ENCODE measurements at regions not wholly inside any gene's neighbourhood (a gene's known extent, or its start where the extent isn't known, plus 50 kb on each side); places are given as distances from the start of the nearest gene placed in this dataset.

DNA sequence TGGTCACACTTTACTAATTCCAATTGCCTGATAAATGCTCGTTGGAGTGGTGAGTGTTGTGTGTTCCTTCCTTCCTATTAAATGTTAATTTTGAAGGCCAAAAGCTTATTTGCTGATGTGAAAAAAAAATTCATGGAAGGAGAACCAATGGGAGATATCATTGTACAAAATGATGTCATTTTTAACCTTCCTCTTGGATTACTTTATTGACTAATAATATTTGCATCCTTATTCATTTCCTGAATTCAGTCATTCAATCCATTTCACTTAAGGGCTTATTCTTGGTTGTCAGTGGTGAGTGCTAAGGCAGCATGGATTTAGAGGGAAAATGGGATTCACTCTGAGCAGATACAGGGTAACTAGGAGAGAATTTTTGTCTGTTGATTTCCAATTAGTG, 216.0 kb upstream of the HTR2A start:
- DNase-seq (ENCODE audit: low read depth): no peak
- no peak overlapping the region for H3K4me3 ChIP-seq (ENCODE audit: low read length)
- TF ChIP-seq, protein P1, sequence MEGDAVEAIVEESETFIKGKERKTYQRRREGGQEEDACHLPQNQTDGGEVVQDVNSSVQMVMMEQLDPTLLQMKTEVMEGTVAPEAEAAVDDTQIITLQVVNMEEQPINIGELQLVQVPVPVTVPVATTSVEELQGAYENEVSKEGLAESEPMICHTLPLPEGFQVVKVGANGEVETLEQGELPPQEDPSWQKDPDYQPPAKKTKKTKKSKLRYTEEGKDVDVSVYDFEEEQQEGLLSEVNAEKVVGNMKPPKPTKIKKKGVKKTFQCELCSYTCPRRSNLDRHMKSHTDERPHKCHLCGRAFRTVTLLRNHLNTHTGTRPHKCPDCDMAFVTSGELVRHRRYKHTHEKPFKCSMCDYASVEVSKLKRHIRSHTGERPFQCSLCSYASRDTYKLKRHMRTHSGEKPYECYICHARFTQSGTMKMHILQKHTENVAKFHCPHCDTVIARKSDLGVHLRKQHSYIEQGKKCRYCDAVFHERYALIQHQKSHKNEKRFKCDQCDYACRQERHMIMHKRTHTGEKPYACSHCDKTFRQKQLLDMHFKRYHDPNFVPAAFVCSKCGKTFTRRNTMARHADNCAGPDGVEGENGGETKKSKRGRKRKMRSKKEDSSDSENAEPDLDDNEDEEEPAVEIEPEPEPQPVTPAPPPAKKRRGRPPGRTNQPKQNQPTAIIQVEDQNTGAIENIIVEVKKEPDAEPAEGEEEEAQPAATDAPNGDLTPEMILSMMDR (conservative IDR thresholded peaks at IDR 0.05; ENCODE audit: low read depth, low read length): no peak

- TF ChIP-seq, protein P1 (conservative IDR thresholded peaks at IDR 0.05; ENCODE audit: low read depth, low read length): no peak
- no peak for DNase-seq (ENCODE audit: low read depth)
Measured at GRCh38 chr13:47112205-47112902, 215.5 kb upstream of the HTR2A start.

DNA sequence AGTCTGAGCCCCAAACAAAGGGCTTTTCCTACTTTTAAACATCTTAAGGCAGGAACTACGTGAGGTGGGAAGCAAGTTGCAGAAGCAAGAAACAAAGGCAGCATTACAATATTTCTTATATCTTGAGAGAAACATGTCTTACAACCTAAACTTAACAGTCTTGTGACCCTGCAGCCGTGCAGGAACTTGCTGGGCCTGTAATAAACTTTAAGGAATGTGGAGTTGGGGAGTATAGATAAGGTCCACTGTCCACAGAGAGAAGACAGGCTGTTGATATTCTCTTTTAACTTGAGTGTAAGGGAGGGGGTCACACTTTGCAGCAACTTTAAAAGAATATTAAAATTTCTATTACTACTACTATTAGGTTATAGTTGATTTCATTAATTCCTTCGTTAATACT, 214.6 kb upstream of the HTR2A start:
- H3K4me3 ChIP-seq (ENCODE audit: low read length): no peak overlapping the region
- DNase-seq (ENCODE audit: low read depth): no peak

More at GRCh38 chr13:47112205-47112902, 215.5 kb upstream of the HTR2A start:
- no peak overlapping the region for H3K4me3 ChIP-seq (ENCODE audit: low read length)

DNA sequence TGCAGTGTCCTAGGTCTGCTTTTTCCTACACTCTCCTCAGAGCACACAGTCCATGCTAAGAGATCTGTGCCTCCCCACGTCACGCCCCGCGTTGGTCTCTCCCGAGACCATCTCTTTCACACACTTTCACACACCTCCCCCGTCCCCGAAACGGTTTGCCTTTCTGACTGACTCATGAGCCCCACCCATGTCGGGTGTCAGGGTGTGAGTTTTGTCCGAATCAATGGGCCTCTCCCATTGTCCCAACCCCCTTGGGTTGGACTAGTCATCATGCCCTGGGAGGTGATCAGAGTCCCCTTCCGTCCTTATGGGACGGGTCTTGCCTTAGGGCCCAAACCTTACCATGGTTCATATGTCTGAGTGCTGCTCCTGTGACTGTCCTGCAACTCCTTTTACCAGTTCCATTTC, 214.0 kb upstream of the HTR2A start:
- DNase-seq (ENCODE audit: low read depth): no peak
- no peak overlapping the region for H3K4me3 ChIP-seq (ENCODE audit: low read length)
- TF ChIP-seq, protein P1 (conservative IDR thresholded peaks at IDR 0.05; ENCODE audit: low read depth, low read length): no peak

More for the DNA sequence above, 214.6 kb upstream of the HTR2A start:
- TF ChIP-seq, protein P1 (conservative IDR thresholded peaks at IDR 0.05; ENCODE audit: low read depth, low read length): no peak

- TF ChIP-seq, protein P1 (conservative IDR thresholded peaks at IDR 0.05; ENCODE audit: low read depth, low read length): no peak
- no peak for DNase-seq (ENCODE audit: low read depth)
- H3K4me3 ChIP-seq (ENCODE audit: low read length): no peak overlapping the region
Measured at GRCh38 chr13:47110141-47110540, 213.3 kb upstream of the HTR2A start.

- no peak overlapping the region for H3K4me3 ChIP-seq (ENCODE audit: low read length)
- no peak for DNase-seq (ENCODE audit: low read depth)
- TF ChIP-seq, protein P1 (conservative IDR thresholded peaks at IDR 0.05; ENCODE audit: low read depth, low read length): no peak
Measured at GRCh38 chr13:47109028-47109427, 212.2 kb upstream of the HTR2A start.

GRCh38 chr13:47100214-47100853, 203.5 kb upstream of the HTR2A start:
- DNase-seq (ENCODE audit: low read depth): no peak
- no peak overlapping the region for H3K4me3 ChIP-seq (ENCODE audit: low read length)
- TF ChIP-seq, protein P1 (conservative IDR thresholded peaks at IDR 0.05; ENCODE audit: low read depth, low read length): no peak
